HG02885 (cell line): ENCODE measurements at regions not wholly inside any gene's neighbourhood (a gene's known extent, or its start where the extent isn't known, plus 50 kb on each side); places are given as distances from the start of the nearest gene placed in this dataset.
"Not testable (repeated sequence)": the region's sequence is repeated elsewhere in the genome, so short reads cannot be mapped to it uniquely, and the experiment has no call there.

Experiments used
- ATAC-seq: cut with Tn5 transposase; IDR thresholded peaks from one replicate; pipeline ENCODE4 v1.9.1; 2021; ENCODE audit warnings: mild to moderate bottlenecking; ENCODE audit not compliant: unreplicated experiment, poor library complexity

DNA sequence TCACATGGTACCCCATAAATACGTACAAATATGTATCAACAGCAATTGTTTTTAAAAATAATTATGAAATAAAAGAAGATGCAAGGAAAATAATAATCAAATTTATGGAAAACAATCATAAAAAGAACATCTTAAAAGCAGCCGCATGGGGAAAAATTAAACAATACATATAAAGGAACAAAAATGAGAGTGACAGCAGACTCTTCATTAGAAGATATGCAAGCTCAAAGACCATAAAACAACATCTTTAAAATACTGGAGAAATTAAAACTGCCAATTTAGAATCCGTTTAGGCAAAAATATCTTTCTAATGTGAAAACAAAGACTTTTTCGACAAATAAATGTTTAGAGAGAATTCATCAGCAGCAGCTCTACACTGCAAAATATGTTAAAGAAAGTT is 190.6 kb upstream of the C11orf58 start:
- no peak for ATAC-seq

- no peak for ATAC-seq
These were observed 187.3 kb upstream of the SOX6 start for GRCh38 chr11:16543642-16544041.

DNA sequence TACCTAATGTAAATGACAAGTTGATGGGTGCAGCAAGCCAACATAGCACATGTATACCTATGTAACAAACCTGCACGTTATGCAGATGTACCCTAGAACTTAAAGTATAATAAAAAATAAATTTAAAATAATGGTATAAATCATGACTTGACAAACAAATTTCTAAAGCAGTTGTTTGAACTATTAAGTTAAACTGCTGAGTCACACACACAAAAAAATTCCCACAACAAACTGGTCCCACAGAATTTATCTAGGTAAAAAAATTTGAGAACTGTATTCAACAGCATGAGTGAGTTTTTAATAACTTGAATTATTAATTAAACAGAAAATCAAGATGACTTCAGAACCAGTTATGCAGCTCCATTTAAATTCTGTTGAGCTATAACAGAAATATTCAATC is 186.0 kb upstream of the SOX6 start:
- ATAC-seq, result no peak

DNA sequence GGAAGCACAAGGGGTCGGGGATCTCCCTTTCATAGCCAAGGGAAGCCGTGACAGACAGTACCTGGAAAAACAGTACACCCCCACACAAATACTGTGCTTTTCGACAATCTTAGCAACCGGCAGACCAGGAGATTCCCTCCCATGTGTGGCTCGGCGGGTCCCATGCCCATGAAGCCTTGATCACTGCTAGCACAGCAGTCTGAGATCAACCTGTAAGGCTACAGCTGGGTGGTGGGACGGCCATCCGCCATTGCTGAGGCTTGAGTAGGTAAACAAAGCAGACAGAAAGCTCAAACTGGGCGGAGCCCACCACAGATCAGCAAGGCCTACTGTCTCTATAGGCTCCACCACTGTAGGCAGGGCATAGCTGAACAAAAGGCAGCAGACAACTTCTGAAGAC is 180.2 kb upstream of the SOX6 start:
- ATAC-seq, result no peak

DNA sequence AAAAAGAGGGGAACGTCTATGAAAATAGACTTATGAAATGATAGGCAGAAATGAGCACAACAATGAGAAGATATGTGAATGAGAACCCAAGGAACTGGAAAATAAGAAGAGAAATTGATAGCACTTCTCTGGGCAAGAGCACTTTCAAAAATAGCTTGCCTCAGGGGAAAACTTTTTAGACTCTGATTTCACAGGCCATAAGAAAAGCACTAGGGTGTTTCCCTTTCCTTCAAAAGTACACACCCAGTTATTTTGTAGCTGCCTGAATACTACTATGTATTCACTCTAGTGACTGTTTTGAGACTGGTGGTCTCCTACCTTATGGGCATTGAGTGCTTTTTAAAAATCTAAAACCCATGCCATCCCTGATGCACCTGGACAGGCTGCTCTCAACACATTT is 172.3 kb upstream of the SOX6 start:
- ATAC-seq, result no peak

DNA sequence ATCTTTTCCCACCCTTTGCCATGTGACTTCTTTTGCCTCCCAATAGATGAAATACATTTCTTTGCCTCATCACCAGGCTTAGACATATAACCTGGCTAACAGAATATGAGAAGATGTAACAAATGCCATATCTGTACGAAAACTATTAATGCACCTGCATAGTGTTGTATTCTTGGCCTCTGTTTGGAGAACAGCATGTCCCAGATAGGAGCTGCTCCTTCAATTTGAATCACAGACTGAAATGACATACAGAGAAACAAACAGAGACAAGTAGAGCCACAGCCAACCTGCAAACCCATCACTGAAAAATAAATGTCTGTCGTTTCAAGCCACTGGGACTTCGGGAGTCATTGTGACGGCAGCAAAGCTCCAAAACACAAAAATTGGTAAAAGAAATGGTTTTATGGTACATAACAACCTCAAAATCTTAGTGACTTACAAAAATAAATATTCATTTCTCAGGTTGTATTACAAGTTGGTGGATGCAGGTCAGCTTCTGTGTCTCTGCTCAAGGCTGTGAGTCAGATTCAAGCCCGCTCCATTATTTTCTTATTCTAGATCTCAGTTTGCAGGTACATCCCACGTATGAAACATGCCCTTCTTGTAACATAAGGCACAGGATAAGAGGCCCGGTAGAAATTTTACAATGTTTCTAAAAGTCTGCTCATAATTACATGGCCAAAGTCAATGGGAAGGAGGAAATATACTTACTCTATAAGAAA is 171.3 kb upstream of the SOX6 start:
- no peak for ATAC-seq

- no peak for ATAC-seq
These were observed 170.6 kb upstream of the SOX6 start for GRCh38 chr11:16526947-16527346.

DNA sequence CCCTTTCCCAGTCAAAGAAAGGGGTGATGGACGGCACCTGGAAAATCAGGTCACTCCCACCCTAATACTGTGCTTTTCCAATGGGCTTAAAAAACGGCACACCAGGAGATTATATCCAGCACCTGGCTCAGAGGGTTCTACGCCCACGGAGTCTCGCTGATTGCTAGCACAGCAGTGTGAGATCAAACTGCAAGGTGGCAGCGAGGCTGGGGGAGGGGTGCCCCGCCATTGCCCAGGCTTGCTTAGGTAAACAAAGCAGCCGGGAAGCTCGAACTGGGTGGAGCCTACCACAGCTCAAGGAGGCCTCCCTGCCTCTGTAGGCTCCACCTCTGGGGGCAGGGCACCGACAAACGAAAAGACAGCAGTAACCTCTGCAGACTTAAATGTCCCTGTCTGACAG is 164.4 kb upstream of the SOX6 start:
- not testable (repeated sequence) for ATAC-seq

GRCh38 chr11:16512899-16513241 is 156.5 kb upstream of the SOX6 start:
- peak; percentile 85 for ATAC-seq

DNA sequence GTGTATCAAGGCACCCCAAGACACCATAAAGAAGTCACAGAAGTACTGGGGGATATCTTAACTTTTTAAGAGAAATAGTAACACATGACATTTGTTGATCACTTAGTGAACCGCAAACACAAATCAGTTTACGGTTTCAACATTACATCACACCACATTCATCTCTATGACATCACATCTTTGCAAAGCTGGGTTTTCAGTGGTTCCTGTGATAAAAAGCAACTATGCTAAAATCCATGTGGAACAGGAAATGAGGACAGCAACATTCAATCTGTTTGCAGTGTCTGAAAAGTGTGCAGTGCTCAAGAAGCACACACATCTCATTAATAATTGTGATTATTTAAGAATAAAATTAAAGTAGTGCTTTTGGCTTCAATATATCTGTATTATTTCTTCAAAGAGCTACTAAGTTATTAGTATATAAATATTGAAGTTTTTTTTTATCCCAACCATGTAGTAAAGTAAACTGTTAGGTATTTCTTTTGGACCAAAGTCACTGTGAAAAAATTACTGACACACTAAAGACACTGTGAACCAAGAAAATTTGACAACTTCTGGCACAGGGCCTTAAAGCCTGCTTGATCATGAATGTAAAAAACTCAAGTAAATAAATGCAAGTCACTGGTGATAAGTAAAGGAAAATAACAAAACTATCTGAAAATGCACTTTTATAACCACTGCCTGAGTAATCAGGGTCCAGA is 156.0 kb upstream of the SOX6 start:
- no peak for ATAC-seq

DNA sequence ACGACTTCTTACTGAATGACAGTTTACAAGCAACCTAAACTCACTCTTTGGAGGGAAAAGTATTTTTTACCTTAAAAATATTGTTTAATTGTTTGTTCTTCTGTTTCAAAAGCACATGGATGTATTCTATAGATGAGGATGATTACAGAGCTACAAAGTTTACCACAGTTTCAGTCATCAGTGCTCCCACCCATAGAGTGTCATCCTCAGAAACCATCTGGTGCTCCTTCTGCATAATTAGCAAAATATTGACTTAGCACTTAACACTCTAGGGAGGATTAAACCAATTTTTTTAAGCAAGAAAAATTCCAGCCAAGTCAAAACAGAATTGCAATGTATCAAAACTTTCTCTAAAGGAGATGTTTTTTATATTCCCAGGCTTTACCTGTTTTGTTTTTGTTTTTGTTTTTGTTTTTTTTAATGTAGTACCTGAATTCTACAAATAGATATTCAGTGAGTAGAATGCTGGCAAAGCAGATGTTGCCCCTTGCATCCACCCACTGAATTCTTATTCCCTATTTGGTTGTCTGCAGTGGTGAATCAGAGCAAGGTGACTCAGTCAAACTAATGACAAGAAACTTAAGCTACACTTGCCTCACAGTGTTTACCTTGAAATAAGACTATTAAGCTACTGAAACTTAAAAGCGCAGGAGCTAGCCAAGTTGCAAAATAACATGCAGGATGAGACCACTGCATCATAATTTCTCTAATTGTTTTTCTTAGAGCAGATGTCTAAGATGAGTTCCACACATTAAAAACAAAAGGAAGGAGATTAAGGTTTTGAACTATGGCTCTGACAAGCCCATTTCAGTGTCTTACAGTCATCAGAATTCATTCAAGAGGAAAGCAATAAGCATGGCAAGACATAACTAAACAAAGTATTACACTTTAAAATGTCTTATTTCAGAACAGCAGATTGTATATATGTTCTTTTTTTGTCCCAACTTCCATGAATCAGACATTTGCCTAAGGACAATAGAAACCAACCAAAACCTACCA is 155.1 kb upstream of the SOX6 start:
- ATAC-seq, result no peak

DNA sequence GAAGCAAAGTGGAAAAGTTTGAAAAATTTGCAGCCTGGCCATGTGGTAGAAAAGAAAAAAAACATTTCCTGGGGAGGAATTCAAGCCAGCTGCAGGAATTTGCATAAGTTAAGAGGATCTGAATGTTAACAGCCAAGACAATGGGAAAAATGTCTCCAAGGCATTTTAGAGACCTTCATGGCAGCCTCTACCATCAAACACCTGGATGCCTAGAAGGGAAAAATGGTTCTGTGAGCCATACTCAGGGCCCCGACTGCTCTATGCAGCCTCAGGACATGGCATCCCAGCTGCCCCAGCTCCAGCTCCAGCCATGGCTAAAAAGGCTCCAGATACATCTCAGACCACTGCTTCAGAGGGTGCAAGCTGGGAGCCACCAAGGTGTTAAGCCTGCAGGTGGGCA is 149.1 kb upstream of the SOX6 start:
- no peak for ATAC-seq

DNA sequence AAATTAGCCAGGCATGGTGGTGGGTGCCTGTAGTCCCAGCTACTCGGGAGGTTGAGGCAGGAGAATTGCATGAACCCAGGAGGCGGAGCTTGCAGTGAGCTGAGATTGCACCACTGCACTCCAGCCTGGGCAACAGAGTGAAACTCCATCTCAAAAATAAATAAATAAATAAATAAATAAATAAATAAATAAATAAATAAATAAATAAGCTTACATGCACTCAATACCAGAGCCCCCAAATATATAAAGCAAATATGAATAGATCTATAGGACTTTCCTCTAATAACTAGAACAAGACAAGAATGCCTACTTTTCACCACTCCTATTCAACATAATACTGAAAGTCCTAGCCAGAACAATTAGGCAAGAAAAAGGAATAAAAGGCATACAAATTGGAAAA is 147.5 kb upstream of the SOX6 start:
- ATAC-seq, result not testable (repeated sequence)

- ATAC-seq, result no peak
These were observed 138.8 kb upstream of the SOX6 start for GRCh38 chr11:16494918-16495691.

DNA sequence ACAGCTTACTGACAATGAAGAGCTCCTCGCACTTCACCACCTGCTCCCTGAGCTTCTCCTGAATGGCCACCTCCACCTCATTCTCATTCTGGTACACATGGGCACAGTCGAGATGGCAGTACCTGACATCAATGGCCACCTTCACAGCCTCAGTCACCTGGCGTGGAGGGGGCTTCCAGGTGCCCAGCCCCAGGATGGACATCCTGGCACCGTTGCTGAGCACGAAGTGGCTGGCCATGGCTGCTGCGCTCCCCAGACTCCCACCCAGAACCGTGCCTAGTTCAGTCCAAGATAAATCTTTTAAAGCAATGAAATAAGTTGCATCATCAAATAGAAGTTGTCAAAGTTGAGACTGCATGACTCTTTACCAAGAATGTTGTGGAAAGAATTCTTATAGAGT is 128.1 kb upstream of the SOX6 start:
- no peak for ATAC-seq

- ATAC-seq, result no peak
These were observed 118.3 kb upstream of the SOX6 start for GRCh38 chr11:16474659-16475058.

DNA sequence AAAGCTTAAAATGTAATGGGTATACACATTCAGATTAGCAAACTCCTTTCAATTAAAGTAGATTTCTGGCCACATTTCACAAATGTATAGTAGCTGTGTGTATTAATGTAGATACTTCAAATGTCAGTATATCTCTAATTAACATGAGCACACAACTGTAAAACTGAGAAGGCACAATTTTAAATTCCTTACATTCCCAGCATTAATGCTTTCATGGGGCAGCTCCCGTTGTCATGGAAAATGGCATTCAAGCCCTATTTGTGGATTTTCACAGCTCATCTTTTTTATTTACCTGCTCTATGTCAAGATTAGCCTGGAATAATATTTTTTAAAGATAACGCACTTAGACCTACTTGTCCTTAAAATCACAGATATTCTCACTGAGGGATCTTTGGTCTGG is 113.6 kb upstream of the SOX6 start:
- ATAC-seq, result no peak

- ATAC-seq, result no peak
These were observed 112.5 kb upstream of the SOX6 start for GRCh38 chr11:16468735-16469453.

DNA sequence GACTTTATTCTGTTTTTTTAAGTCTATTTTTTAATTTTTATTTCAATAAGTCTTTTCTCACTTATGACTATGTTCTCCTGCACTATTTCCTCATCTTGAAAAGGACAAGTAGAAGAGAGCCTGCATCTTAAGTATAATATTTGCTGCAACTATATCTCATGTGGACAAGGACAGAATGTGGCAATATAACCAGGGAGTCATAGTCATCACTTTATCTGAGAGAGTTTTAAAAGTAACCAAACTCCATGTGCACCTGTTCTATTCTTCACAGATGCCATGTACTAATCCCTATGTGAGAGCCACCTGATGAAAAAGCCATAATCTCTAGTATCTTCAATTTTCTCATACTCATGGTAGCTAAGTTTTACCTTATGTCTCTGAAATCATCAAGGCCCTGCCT is 104.2 kb upstream of the SOX6 start:
- no peak for ATAC-seq

DNA sequence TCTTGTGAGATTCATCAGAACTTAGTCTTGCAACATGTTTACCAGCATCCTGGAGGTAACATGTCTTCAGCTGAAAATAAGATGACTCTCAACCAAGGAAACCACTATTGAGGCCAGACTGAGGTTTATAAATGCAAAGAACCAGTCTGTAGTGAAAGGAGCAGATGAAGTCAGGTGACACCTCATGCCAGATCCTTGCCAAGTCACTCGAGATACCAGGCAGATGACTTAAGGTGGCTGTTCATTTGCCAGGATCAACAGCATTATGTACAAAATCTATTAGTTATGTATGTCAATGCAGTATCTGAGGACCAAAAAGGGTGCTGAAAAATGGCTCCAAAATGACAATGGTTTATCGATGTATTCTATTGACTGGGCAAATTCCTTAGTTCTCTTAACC is 100.0 kb upstream of the SOX6 start:
- no peak for ATAC-seq
